Peyer's patch (tissue), 4 donors: ENCODE measurements at regions not wholly inside any gene's neighbourhood (a gene's known extent, or its start where the extent isn't known, plus 50 kb on each side); places are given as distances from the start of the nearest gene placed in this dataset.

Experiments used
- DNase-seq, 3 donors: peaks; one replicate each; pipeline ENCODE4 v3.0.0-alpha.2; 2017 to 2019
- H3K27ac ChIP-seq, 4 donors: fragments of 200-600 bp; sonication (generic); one replicate each; pipeline ENCODE4 v1.5.1; 2016 to 2019
- H3K27me3 ChIP-seq, 2 donors: fragments of 200-600 bp; sonication (generic); one replicate each; pipeline ENCODE4 v1.5.1; 2019
- H3K36me3 ChIP-seq, 3 donors: fragments of 200-600 bp; sonication (generic); one replicate each; pipeline ENCODE4 v1.5.1; 2016 to 2019
- H3K4me1 ChIP-seq, 4 donors: fragments of 200-600 bp; sonication (generic); one replicate each; pipeline ENCODE4 v1.5.1; 2016 to 2019
- H3K4me3 ChIP-seq, 4 donors: fragments of 200-600 bp; sonication (generic); 1 replicate in 3 of 4; 2 replicates in 1 of 4; pipeline ENCODE4 v1.5.1; 2016 to 2019; ENCODE audit warnings: mild to moderate bottlenecking in 1 of 4
- H3K9me3 ChIP-seq, 4 donors: fragments of 200-600 bp; sonication (generic); one replicate each; pipeline ENCODE4 v1.5.1; 2016 to 2019; ENCODE audit warnings: mild to moderate bottlenecking in 1 of 4
- POLR2A ChIP-seq, 2 donors: fragments of 450-650 bp; IDR thresholded peaks; one replicate each; pipeline ENCODE4 v1.5.1; 2017; ENCODE audit warnings: antibody characterized with exemption in 2 of 2, mild to moderate bottlenecking in 2 of 2, moderate library complexity in 2 of 2
- small RNA-seq, 2 donors: library from RNA; depleted of rRNA; stranded (forward); fragments of <200 nt; gene quantifications; one replicate each; pipeline ENCODE3, GENCODE V24; 2016

DNA sequence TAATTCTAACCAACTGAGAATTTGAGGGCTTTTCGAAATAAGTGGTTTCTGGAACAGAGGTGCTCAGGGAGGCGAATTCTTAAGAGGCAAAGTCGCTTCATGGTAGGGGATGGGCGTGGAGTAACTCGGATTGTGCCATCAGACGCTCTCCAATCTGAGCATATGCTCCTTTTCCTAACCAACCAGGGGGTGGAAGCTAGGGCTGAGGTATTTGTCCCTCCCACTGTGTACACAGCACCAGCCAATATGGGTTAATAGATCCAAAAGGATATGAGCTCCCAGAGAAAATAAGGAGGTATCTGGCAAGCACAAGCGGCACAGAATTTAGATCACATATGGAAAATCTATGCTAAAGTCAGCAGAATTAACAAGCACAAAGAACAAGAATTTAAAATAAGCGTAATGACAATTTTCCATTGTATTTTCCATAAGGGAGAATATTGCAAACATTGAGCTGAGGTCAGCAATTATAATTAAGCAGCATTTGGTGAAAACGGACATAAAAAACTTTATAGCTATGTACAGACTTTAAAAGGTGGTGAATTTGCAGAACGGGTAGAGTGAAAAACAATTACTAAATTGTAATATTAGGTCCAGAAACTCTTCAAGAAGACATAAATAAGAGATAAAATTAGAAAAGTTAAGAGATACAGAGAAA, 55.0 kb upstream of the PHACTR1 start:
- no peaks in the 10 kb centered on the region for H3K9me3 ChIP-seq
- no peak overlapping the region for H3K27ac ChIP-seq
- H3K27me3 ChIP-seq: no peaks in the 10 kb centered on the region
- no peak overlapping the region for H3K4me3 ChIP-seq
- H3K4me1 ChIP-seq: no peaks in the 10 kb centered on the region
- no peak for DNase-seq
- H3K36me3 ChIP-seq: no peaks in the 10 kb centered on the region
- TF ChIP-seq POLR2A (IDR thresholded peaks at IDR 0.05): no peak

Small RNA genes in the stretch of these regions (small RNA-seq; reads per million reads assigned to genes)
- gene RN7SKP293: 0 reads per million in 2 donors
